HG03521 (cell line): ENCODE measurements at regions not wholly inside any gene's neighbourhood (a gene's known extent, or its start where the extent isn't known, plus 50 kb on each side); places are given as distances from the start of the nearest gene placed in this dataset.

Source experiments
- ATAC-seq: cut with Tn5 transposase; IDR thresholded peaks from one replicate; pipeline ENCODE4 v1.9.1; 2021; ENCODE audit warnings: mild to moderate bottlenecking, moderate library complexity; ENCODE audit not compliant: unreplicated experiment

DNA sequence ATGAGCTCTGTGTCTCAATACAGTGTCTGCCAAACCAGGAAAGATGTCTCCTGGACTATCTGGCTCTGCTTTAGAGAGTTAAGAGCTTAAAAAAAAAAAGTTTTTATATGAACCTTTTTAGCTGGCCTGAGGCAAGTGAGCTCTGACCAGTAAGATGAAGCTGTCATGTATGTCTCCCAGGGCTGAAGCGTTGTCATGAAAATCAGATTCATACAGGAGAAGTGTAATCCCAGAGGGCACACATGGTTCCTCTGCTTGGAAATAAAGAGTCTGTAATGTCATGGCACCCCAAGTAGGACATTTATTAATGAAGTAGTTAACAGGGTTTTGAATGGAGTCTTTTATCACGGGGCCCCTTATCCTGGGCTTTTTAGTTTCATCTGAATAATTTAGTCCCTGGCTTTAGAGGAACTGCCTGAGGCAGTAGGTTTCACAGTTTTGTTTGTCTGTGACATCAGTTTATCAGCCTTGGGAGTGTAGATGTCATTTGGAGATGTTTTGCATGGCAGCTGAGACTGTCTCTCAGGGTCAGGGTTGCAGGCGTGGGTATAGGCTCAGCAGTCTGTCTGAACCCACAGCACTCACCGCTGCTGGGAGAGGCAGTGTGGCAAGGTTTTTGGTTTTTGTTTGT lies 223.3 kb downstream of the DIRAS2 start:
- no peak for ATAC-seq

GRCh38 chr9:90420211-90420610 lies 222.4 kb downstream of the DIRAS2 start:
- ATAC-seq: no peak

DNA sequence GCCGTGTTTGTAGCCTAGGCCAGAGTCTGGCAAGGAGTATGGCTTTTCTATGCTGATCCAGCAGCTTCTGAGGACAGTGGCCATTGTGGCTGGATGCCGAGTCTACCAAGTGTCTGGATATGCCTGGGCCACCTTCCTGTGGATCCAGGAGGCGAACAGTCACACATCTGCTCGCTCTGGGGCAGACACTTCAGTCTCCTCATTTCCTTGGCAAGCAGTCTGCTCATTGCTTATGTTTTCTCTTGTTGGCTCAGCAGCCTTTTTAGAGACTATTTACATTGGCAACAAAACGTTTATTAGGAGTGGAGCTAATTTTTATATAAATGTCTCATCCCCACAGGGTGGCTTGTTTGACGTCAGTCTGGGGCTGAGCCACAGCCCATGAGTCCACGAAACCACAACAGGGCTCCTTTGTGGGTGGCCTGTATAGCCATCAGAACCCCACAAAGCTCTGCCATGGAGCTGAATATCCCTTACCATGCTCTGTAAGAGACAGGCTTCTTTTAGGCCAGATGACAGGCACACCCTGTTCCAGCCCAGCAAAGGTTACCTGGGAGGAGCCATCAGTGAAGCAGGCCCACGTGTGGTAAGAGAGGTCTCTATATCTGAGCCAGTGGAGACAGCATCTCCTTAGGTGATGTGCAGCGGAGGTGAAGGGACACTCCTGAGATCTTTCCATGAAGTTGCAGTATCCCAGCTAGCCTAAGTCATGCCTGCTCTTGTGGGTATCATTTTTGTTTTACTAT lies 221.7 kb downstream of the DIRAS2 start:
- no peak for ATAC-seq

DNA sequence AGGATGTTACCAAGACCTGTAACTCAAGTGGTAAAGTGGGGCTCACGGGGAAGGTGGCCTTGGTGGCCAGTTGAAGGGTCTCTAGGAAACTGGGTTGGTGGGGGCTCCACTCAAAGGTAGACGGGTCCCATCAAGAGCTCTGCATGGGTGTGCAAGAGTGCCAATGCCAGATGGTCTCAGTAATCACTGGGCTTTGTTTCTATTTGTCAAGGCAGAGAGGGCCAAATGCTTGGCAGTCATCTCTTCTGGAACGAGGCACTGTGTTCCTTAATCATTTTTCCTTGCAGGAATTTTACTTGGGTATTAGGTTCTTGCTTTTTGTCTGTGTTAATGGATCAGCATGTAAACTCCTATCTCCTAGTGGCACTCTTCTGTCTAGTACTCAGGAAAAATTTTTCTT lies 220.8 kb downstream of the DIRAS2 start:
- ATAC-seq: no peak

DNA sequence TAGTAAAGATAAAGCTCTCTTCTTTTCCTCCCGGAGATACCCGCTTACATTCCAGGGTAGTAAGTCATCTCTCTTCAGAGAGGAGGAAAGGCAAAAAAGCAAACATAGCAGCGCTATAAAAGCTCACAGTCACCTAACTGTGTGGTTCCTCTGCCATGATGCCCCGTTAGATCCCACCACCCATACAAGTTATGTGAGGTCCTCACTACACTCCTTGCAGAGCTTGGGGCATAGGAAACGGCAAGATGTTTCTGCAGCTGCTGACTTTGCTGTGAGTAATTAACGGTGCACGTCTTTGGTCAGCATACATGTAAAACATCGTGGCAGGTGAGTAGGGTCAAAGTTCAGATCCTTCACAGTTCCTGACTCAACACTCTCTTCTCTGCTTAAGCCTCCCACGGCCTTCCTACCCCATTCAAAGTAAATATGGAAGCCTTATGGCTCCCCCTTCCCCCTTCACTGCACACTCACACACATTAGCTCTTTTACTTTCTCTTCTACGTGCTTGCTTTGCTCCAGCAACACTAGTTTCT lies 218.9 kb downstream of the DIRAS2 start:
- no peak for ATAC-seq

GRCh38 chr9:90428517-90428916 lies 214.1 kb downstream of the DIRAS2 start:
- ATAC-seq: no peak

- no peak for ATAC-seq
These were observed 209.7 kb downstream of the DIRAS2 start for GRCh38 chr9:90432951-90433350.

GRCh38 chr9:90433398-90433941 lies 209.2 kb downstream of the DIRAS2 start:
- ATAC-seq: no peak

DNA sequence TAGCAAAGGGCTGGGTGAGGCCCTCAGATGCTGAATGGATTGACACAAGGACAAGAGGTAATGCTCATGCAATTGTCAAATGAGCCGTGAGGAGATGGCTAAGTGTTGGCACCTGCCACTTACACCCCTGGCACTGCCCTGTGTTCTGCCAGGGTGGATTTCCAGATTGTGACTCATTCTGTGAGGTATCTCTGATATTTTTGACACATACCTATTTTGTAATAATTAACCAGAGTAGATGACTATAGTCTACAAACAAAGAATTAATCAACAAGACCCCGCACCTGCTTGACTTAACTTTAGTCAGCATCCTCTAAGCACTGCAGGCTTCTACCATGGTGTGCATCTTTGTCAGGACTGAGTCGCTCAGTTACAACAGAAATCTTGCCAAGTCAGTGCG lies 200.8 kb downstream of the DIRAS2 start:
- no peak for ATAC-seq

- no peak for ATAC-seq
These were observed 199.9 kb downstream of the DIRAS2 start for GRCh38 chr9:90442723-90443122.

DNA sequence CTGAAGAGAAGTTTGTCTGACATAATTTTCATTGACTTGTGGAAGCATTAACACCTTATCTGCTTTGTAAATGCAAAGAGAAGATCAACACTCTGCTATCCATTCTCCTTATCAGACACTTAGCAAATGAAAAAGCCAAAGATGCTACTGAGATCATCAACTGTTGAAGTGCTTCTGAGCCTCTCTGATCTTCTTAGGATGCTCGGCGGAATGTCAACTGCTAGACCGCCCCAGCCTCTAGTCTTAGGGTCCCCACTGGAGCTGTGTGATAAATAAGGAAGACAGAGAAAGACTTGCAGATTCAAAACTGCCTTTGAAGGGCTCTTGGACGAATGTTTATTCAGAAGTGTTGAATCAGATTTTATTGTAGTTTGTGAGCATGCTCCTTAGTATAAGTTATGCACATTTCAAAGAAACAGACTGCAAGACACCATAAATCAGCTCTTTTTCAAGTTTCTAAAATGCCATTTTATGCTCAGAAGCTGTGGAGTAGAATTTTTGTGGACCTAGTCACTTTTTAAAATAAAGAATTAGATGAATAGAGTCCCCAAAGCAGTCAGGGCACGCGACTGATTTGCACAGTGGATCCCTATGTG lies 197.9 kb downstream of the DIRAS2 start:
- ATAC-seq: no peak

DNA sequence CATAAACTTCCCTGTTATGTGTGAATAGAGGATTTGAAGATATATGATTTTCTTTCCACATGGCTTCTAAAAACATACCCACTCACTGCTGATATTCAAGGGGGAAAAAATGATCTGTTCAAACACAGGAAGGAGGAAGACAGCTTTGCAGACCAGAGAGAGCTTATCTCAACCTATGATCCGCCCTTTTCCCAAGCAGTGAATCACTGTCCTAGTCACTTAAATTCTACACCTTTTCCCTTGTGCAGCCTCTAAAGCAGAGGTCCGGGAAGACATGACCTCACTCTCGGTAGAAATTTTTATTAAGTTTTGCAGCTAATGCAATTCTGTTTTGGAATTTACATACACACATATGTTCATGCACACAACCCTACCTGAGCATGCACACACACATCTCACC lies 197.2 kb downstream of the DIRAS2 start:
- no peak for ATAC-seq

GRCh38 chr9:90446200-90446948 lies 196.2 kb downstream of the DIRAS2 start:
- ATAC-seq: no peak

DNA sequence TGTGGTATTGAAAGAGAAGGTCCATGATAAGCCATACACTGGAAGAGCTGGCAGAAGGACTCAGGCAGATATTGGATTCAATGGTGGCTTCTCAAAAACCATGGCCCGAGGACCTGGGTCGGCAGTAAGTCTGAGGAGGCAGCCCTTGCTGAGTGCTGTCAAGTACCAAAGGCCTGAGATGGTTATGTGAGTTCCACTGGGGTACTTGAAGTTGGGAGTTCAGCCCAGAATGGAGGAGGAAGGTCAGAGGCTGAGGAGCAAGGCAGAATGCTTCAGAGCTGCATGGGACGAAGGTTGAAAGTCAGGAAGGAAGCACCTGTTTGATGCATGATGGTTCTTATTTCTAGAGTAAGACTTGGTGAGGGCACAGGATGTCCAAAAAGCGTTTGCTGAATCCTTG lies 194.9 kb downstream of the DIRAS2 start:
- no peak for ATAC-seq

DNA sequence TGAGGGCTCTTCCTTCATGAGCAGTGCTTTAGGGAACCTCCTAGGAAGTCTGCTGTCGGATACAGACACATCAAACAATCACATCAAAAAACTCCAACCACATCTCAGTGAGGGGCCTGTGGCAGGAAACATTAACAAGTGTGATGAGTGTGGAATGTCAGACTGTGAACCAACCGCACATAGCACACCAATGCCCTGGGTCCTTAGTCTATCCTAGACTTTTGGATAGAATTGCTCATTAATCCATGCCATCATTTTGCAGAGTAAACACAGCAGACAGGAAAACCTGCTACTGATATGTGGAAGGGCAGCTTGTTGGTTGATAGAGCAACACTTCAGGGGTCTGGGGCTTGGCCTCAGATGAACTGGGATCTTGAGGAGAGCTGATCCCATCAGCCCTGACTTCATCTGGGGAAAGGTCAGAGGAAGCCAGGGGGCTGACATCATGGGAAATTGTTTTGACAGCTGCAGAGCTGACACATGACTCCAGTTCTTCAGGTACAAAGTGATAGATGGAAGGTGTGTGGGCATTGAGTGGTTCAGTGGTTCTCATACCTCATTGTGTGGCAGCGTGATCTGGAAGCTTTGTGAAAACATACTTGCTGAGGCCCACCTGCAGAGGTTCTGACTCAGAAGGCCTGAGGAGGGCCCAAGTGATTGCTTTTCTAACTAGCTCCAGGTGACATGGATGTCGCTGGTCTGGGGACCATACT lies 193.3 kb downstream of the DIRAS2 start:
- ATAC-seq: no peak

DNA sequence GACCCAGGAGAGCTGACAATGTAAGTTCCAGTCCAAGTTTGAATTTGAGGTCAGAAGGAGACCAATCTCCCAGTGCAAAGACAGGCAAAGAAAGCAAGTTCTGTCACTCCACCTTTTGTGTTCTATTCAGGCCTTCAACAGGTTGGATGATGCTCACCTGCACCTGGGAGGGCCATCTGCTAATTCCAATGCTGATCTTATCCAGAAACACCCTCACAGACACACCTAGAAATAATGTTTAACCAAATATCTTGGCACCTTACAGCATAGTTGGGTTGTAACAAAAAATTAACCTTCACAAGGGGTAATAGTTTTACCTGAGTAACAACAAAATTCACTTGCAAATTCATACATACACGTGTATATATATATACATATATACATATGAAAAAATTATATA lies 190.8 kb downstream of the DIRAS2 start:
- ATAC-seq: no peak

GRCh38 chr9:90455316-90455715 lies 187.3 kb downstream of the DIRAS2 start:
- ATAC-seq: no peak

GRCh38 chr9:90457386-90458190 lies 185.0 kb downstream of the DIRAS2 start:
- ATAC-seq: no peak

- ATAC-seq: no peak
These were observed 184.1 kb downstream of the DIRAS2 start for GRCh38 chr9:90458485-90458884.

DNA sequence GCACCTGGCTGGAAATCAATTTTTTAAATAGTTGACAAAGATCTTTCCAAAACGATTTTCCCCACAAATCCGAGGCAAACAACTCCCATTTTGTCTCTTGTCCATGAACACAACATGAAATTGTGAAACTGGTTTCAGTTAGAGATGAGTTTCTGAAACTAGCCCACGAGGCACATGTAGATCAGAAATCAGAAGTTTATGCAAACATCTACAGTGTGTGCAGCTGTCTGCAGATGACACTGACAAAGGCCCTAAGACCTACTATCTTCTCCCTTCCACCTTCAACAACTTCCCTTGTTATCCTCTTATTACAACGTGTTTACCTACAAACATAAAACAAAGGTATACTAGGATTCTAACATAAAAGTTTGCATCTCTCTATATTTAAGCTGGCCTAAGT lies 183.3 kb downstream of the DIRAS2 start:
- peak; percentile 61 for ATAC-seq
